GM19372 (cell line): ENCODE measurements at regions not wholly inside any gene's neighbourhood (a gene's known extent, or its start where the extent isn't known, plus 50 kb on each side); places are given as distances from the start of the nearest gene placed in this dataset.

Experiments
- ATAC-seq: cut with Tn5 transposase; IDR thresholded peaks from one replicate; pipeline ENCODE4 v1.9.1; 2021; ENCODE audit warnings: mild to moderate bottlenecking, low read depth, moderate library complexity; ENCODE audit not compliant: unreplicated experiment

- ATAC-seq, result no peak
Measured at GRCh38 chr10:44769450-44769849, 141.7 kb upstream of the TMEM72 start.

GRCh38 chr10:44771233-44771995 is 139.7 kb upstream of the TMEM72 start:
- no peak for ATAC-seq

GRCh38 chr10:44773565-44773964 is 137.6 kb upstream of the TMEM72 start:
- no peak for ATAC-seq

- no peak for ATAC-seq
Measured at GRCh38 chr10:44774676-44775401, 136.3 kb upstream of the TMEM72 start.

DNA sequence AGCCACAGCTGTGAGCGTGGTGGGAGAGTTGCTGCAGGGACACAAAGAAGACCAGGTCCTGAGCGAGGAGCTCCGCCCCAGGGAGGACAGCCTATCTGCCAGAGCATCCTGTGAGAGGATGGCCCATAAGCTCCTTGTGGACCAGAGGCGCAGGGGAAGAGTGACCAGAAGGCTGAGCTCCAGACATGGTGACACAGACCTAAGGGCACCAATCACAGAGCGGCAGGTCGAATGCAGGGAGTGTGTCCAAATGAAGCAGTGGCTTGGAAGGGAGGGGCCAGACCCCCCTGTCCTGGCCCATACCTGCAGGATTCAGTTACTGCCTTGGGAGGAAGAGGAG is 135.8 kb upstream of the TMEM72 start:
- no peak for ATAC-seq

DNA sequence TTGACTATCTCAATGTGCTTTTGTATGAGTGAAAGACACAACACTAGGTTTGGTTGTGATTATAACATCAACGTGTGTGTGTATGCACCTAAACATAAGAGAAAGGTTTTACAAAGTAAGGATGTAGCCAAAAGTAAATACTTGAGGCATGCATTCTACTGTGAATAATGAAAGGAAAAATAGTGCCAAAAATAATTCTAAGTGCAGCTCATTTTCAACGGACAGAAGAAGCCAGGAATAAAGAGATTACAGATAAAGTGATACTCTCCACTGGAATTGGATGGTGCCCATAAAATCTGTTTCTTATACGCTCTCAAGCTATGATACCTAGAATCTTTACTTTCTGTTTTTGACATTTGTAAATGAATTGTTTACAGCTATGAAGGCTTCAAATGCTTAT is 135.0 kb upstream of the TMEM72 start:
- ATAC-seq, result no peak

DNA sequence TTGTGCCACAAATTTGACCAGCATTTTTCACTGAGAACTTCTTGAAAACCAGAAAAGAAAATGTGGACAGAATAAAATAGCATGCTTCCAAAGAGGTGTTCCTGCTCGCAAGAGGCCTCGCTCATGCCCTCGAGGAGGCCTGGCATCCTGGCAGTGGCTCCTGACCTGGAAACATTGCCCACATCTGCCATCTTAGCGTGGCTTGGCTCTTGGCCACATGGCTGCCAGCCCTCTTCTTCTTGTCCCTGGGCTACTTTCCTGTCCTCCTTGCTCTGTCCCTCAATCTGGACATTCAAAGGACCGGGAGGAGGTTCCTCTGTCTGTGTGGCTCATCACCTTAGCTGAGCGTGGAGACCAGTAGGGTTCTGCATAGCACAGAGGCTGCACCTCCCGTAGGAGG is 131.6 kb upstream of the TMEM72 start:
- ATAC-seq, result no peak

DNA sequence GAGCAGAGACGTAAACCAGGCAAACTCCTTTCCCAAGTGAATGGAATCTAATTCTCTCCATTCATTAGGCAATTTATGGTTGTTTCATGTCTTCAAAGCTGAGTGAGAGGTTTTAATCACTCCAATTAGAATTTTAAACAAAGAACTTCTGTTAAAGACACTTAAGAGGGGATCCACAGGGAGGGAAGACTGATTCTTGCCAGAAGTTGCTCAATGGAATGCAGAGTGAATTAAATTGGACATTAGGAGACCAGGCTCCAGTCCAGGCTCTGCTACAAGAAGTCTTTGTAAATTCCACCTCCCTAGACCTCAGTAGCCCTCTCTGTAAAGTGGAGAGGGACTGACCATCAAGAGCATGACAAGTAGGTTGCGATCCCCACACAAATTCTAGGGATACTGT is 130.7 kb upstream of the TMEM72 start:
- no peak for ATAC-seq

- no peak for ATAC-seq
Measured at GRCh38 chr10:44781131-44781530, 130.0 kb upstream of the TMEM72 start.

GRCh38 chr10:44786286-44786850 is 124.8 kb upstream of the TMEM72 start:
- no peak for ATAC-seq

DNA sequence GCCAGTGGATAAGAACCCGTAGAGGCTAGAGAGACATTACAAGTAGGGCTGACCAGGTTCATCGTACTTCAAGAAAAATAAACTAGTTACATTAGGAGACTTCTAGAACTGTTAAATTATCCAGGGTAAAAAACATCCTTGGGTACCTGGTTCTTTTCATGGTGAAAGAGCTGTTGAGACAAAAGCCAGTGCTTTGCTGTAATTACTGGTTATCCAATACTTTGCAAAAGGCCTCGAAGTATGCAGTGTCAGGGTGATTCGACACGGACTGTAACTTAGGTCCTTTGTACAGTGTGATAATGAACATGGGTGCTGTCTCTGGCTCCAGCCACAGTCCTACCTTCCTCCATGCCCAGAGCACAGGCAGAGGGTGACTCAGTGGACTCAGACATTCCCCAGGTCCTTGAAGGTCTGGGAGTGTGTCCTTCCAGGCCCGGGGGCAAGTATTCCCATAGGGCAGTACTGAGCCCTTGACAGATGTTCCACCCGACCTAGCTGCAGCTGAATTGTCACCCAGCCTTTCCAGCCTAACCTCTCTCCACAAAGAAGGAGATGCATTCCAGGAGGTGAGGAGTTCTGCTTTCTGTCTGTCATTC is 123.6 kb upstream of the TMEM72 start:
- ATAC-seq, result no peak

DNA sequence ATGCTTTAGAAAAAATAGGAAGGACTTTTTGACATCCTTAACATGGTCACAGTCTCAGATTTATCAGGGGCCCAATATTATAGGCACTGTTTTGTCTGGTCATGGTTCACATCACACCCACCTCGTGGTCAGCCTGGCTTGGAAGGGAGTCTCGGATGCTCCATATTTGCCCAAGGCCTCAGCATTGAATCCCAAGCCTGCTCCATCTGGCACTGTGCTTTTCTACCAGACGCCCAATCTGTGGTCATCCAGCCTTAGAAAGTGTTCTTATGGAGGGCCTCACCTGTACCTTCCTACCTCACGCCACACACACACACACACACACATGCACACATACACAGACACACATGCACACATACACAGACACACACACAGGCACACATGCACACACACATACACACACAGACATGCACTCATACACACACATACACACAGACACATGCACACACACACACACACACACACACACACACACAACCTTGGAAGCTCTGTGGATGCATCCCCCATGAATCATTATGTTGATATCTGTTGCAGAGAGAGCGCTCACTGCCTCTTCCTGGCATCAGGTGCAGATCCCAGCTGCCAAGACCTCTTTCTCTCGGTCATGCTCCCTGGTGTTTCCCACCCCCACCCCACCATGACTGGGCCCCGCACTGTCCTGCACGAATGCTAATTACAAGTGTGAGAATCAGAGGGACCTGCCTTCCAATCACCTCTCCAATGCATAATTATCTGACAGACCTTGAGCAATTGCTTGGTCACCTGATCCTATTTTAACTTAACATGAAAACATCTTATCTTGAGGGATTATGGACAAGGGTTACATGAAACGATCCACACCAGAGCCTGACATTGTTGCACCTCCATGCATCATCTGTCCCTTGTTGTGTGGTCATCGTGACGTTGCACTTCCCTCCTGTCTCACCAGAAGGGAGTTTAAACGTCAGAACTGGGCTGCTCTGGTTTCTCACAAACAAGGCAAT is 122.7 kb upstream of the TMEM72 start:
- no peak for ATAC-seq

GRCh38 chr10:44792119-44792775 is 118.9 kb upstream of the TMEM72 start:
- no peak for ATAC-seq

- ATAC-seq, result no peak
Measured at GRCh38 chr10:44799966-44800365, 111.2 kb upstream of the TMEM72 start.

DNA sequence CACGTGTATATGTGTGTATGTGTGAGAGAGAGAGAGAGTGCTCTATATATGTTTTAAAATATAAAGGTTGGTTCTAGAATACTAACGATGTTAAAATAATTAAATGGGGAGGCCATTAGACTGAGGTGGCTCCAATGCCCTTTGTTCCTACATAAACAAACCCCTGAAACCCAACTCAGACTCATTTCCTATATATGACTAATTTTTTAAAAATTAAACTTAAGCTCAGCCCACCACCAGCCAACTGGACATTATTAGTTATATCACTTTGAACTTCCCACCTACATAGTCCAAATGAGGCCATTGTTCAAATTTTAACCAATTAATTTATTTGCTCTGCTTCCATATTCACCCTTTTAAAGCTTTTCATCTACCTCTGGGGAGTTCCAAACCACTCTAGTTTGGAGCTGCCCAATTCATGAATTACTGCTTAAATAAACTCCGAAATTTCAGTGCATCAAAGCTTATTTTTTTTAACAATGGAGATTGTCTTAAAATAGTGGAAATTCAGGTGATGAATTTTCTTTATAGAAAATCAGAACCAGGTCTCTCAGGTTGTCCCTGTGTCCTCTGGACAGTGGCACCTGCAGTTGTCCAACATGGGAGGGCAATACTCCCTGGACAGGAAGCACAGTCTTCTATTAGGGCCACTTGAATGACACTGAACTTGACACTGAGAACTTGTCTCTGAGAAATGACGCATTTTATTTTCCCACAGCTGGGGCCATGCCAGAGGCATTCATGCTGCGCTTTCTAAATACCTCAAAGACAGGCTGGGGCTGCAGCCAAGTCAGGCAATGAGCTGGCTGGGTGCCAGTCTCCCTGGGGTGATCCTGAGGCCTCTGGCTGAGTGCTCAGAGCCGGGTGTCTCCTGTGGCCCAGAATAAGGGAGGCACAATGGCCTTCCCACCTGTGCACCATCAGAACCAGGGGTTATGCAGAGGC is 109.5 kb upstream of the TMEM72 start:
- ATAC-seq, result no peak

DNA sequence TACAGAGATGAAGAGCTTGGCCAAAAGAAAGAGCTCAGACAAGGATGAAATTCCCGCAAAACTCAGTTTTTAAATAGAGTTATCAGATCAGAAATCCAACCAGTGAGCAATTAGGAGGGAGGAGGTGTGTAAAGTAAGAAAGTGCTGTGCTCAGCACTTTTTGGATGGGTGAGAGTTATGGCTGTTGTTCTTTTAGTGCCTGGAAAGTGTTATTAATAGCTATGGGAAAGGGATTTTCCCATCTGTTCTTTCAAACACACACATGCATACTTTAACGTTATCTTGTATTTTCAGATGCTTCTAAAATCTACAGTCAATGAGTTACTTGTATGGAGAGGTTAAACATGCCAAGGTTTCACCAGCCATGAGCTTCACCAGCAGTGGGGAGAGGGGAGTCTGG is 107.3 kb upstream of the TMEM72 start:
- ATAC-seq, result no peak

DNA sequence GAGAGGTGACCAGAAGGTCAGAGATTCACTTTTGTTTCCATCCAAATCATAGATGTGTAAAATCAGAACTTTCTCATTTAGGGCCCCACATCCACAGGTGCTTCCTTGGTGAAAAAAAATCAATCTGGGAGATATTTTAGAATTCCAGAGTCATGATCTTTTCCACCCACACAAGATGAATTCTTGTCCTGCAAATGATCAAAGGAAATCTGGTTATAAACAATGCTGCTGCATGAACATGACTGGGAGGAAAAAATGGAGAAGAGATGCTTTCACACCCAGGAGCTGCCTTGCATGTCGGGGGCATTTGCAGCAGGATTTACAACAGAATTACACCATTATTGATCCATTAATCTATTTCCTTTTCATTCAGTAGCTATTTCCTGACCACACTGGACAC is 106.5 kb upstream of the TMEM72 start:
- ATAC-seq, result no peak

DNA sequence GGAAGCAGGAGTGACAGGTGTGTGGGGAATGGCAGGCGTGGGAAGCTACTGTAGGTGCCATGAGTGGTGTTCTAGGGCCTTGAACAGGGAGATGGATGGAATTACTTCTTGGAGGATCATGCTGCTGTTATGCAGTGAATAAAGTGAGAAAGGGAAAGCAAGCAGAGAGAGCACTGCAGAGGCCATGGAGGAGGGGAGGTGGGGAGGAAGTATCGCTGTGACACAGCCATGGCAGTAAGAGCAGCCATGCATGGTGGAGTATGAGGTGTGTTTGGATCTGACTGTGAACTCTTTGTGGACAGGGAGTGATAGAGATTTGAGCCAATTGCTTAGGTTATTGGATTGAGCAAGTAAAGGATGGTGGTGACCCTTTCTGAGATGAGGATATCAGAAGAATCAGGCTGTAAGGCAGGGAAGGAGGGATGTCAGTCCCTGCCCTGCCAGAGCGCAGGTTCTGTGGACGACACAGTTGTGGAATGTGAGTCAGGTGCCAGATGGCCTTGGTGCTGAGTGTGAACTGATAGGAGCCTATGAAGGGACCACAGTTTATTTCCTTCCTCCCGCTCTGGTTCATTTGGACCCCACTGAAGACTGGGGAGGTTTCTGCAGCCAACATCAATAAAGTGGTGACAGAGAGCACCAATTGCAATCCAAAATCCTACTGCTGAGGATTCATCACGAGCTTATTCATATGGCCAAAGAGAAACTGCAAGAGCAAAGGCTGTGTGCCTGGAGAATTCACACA is 105.5 kb upstream of the TMEM72 start:
- ATAC-seq, result no peak
